Stimulated activated CD4-positive, alpha-beta T cell treated with anti-CD3 and anti-CD28 coated beads, Interleukin-1b, Interleukin-23, amount 100 ng/mL, for 4 hours (primary cell): ENCODE measurements at regions not wholly inside any gene's neighbourhood (a gene's known extent, or its start where the extent isn't known, plus 50 kb on each side); places are given as distances from the start of the nearest gene placed in this dataset.
"Not testable (repeated sequence)": the region's sequence is repeated elsewhere in the genome, so short reads cannot be mapped to it uniquely, and the experiment has no call there.

ENCODE experiments used
- DNase-seq, 2 donors: peaks; one replicate each; pipeline ENCODE4 v3.0.0-alpha.2; 2020; ENCODE audit warnings: low read depth in 2 of 2

DNA sequence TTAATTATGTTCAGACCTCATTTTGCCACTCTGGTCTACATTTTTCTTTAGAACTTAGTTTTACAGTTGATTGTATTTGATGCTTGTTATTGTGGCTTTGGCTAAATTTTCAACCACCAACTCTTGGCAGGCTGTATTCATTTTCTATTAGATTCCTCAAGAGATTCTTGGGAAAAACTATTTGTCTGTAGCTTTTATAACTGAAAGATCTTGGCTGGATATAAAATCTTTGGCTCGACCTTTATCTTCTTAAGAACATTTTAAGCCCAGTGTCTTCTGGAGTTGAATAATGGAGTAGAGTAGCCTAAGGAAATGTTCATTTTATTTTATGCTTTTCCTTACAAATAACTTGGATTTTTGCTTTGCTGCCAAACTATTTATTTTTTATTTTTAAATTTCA is 848.5 kb downstream of the PCDH17 start:
- no peak for DNase-seq

DNA sequence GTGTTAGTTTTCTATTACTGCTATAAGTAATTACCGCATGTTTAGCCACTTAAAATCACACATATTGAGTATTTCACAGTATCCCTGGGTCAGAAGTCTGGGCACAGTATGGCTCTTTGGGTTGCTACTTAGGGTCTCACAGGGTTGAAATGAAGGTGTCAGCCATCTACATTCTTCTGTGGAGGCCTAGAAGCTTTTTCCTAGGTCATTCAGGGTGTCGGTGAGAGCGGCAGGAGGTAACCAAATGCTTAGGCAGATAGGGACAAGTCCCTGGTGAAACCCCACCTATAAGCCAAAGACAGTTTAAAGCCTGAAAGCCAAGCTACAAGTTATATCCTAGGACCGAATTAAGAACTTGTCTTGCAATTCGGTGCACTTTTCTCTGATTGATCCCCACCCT is 856.7 kb downstream of the PCDH17 start:
- DNase-seq, result no peak

DNA sequence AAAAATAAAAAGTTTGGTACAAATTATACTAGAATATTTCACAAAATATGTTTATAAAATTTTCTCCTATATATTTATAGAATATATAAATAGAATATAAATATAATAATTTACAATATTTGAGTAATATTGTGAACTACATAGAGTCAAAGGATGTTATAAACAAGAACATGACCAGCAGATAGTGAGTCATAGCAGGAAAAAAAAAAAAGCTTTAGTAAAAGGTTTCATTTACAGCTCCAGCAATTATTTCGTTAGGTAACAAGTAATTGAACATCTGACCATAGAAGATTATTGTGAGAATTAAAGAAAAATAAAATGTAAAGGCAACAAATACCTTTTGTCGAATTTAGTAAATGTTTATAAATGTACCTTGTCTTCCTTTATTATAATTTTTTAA is 864.1 kb downstream of the PCDH17 start:
- DNase-seq, result no peak

DNA sequence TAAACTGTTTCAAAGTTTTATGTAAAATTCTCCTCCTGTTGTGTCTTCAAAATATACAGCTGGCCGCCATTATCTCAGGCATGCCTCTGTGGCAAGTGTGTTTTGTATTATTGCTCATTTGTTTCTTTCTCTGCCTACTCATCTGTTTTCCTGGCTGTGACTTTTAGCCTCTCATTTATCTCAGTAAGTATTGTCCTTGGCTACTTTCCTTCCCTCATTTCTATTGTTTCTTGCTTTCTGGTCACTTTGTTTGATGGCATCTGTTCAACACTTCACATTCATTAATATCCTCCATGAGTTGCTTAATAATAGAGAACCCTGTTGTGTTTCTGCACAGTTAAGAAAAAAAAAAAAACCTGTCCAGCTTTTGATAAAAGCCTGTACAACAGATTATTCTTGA is 869.4 kb downstream of the PCDH17 start:
- DNase-seq, result no peak

DNA sequence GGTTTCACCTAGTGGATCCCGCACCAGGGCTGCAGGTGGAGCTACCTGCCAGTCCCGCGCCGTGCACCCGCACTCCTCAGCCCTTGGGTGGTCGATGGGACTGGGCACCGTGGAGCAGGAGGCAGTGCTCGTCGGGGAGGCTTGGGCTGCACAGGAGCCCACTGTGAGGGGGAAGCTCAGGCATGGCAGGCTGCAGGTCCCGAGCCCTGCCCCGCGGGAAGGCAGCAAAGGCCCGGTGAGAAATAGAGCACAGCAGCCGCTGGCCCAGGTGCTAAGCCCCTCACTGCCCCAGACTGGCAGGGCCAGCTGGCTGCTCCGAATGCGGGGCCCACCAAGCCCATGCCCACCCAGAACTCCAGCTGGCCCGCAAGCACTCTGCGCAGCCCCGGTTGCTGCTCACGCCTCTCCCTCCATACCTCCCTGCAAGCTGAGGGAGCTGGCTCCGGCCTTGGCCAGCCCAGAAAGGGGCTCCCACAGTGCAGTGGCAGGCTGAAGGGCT is 872.7 kb downstream of the PCDH17 start:
- DNase-seq, result not testable (repeated sequence)

DNA sequence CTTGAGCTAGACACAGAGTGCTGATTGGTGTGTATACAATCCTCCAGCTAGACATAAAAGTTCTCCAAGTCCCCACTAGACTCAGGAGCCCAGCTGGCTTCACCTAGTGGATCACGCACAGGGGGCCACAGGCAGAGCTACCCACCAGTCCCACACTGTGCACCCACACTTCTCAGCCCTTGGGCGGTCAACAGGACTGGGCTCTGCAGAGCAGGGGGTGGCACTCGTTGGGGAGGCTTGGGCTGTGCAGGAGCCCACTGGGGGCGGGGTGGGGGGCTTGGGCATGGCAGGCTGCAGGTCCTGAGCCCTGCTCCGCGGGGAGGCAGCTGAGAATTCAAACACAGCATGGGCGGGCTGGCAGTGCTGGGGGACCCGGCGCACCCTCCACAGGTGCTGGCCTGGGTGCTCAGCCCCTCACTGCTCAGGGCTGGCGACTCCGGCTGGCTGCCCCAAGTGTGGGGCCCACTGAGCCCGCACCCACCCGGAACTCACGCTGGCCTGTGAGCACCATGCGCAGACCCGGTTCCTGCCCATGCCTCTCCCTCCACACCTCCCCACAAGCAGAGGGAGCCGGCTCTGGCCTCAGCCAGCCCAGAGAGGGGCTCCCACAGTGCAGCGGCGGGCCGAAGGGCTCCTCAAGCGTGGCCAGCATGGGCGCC is 873.8 kb downstream of the PCDH17 start:
- not testable (repeated sequence) for DNase-seq

DNA sequence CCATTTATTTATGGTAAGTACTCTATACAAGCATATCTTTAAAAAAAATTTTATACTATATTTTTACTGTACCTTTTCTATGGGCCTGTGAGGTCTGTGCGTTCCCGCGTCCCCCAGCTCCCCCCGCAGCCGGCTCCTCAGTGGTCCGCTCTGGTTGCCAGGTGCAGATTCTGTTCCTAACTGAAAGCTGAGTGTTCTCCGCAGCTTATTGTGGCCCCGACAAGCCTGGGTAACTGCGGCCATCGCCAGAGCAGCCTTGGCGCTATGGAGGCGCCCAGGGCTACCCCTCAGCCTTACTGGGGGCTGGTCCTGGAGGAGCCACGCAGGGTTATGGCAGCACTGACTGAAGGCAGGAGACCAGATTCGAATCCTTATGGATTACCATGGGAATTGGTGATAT is 896.8 kb downstream of the PCDH17 start:
- no peak for DNase-seq

DNA sequence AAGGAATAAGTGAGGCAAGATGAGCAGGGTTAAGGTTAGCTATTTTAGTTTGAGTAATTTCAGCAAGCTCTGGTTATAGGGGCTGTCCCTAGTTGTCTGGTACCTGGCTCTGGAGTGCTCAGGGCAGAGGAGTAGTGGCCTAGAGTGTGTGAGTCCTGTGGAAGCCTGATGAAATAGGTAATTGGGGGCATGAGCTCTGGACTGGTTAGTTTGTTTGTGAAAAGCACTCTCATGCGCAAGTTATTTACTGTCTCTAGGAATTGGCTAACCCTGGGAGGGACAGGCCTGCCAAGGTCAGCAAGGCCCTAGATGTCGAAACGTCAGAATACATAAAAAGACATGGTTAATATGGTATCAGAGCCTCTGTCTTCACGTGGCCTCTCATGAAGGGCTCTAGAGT is 900.1 kb downstream of the PCDH17 start:
- no peak for DNase-seq

DNA sequence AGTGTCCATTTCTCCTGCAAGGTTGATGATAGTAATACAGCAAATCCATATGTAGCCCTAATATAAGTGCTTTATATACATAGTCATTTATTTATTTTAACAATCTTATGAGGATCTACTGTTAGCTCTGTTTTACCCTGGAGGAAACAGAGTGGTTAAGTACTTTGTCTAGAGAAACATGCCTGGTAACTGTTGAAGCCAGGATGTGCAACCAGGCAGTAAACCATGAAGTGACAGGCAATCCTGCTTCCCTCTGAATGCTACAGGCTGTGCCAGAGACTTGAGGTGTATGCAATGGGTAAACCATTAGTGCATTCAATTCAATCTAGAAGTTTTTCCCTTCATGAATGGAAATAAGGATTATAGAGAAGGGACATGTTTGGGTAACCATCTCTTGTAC is 911.0 kb downstream of the PCDH17 start:
- no peak for DNase-seq

DNA sequence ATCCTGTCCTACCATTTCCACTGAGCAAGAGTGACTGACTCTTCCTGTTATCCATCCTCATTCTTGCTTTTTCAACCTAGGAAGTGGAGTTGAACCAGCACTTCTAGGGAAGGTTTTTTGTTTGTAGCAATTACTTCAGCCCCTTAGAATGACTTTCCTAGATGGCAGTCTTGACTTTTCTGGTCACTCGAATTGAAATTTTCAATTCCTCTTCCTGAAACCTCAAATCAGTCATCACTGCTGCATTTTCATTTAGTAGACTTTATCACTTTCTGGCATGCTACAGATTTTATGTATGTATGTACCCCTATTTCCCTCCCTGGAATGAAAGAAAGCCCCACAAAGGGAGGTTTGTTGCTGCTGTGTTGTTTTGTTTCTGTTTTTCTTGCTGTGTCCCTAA is 915.9 kb downstream of the PCDH17 start:
- no peak for DNase-seq

DNA sequence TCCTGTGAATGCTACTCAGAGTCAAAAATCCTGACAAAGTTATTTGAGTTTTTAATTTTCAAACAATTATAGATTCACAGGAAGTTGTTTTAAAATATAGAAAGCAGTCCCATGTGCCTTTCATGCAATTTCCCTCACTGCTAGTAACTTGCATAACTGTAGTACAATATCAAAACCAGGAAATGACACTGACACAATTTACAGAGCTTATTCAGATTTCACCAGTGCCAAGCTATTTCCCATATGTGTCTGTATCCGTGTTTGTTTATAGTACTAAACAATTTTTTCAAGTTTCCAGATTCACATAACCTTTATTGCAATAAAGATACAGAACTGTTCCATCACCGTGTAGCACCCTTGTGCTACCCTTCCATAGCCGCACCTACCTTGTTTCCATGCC is 934.6 kb downstream of the PCDH17 start:
- DNase-seq, result no peak

DNA sequence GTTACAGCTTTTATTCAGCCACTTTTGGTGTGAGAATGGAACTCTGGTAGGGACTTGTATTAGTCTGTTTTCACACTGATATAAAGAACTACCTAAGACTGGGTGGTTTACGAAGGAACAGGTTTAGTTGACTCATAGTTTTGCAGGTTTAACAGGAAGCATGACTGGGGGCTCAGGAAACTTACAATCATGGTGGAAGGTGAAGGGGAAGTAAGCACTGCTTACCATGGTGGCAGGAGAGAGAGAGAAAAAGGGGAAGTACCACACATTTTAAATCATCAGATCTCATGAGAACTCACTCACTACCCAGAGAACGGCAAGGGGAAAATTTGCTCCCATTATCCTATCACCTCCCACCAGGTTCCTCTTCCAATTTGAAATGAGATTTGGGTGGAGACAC is 942.2 kb downstream of the PCDH17 start:
- no peak for DNase-seq

DNA sequence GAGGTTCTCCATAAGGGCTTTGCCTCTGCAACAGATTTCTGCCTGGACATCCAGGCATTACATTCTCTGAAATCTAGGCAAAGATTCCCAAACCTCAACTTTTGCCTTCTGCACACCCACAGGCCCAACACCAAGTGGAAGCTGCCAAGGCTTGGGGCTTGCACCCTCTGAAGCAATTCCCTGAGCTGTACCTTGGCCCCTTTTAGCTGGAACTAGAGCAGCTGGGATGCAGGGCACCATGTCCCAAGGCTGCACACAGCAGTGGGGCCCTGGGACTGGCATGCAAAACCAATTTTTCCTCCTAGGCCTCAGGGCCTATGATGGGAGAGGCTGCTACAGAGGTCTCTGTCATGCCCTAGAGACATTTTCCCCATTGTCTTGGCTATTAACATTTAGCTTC is 943.2 kb downstream of the PCDH17 start:
- no peak for DNase-seq

DNA sequence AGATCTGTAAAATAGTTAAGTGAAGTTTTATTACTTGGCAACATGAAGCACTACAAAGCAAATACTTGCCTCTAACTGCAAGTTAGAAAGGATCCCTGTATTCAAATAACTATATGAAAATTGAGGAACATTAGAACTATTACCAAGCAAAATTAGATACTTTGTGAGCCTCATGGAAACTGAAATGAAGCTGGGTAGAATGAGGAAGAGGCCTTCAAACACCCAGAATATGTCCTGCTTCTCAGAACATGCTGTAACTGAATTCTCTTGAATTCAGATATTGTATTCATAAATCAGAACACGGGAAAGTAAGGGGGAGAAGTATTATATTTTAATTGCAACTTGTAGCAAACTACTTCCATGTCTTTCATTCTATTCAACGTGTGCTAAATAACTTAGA is 947.9 kb downstream of the PCDH17 start:
- DNase-seq, result no peak

DNA sequence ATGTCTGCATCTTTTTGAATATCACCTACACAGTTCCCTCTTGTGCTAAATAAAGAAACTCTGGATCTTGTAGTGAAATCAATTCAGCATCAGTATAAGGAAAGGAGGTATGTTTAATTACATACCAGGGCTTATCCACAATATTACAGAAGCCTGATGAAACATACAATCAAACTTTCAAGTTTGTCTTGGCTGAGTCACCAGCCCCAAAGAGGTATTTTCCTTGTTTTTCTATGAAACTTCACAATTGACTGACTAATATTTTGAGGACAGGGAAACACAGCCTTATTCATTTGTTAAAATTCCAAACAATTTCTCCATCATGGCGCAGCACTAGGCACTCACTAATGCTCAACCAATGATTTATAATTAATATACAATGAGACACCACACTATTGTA is 952.4 kb downstream of the PCDH17 start:
- DNase-seq, result no peak

DNA sequence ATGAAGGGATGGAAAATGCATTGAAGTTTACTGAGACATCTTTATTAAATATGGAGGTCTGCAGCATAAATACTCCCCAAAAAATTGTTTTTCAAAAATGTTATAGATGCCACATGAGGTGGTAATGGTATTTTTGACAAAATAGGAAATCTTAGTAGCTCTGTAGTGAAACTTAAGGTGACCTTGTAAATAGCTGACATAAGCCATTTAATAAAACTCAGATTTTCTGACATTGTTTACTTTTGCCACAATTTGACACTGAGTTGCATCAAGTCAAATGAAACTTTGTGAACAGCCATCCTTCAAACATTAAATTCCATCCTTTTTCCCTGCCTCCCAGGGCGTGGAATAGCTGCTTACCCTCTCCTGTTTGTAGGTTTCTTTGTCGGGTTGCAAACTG is 953.1 kb downstream of the PCDH17 start:
- no peak for DNase-seq

DNA sequence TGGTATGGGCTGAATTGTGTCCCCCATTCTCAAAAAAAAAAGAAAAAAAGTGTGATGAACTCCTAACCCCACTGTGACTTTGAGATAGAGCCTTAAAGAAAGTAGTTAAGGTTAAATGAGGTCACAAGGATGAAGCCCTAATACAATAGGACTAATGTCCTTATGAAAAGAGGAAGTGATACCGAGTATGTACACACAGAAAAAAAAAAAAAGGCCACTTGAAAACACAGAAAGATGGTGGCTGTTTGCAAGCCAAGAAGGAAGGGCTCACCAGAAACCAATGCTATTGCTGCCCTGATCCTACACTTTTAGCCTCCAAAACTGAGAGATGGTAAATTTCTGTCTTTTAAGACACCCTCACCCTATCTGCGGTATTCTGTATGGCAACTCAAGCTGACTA is 955.6 kb downstream of the PCDH17 start:
- no peak for DNase-seq

DNA sequence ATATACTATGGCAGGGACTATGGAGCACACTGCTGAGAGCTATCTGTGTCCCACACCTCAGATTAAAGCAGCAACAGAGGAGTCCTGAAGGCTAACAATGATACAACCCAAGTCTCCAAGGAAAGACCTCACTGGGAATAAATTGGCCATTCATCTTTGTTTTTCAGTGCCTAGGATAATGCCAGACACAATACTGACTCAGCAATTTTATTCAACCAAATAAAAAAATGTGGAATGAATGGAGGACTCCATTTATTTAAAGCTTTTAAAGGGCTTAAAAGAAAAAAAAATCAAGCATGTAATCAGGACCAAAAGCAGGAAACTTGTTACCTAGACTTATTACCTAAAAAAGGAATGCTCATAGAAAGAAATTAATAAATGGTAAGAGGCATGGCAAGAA is 960.5 kb downstream of the PCDH17 start:
- DNase-seq, result no peak

DNA sequence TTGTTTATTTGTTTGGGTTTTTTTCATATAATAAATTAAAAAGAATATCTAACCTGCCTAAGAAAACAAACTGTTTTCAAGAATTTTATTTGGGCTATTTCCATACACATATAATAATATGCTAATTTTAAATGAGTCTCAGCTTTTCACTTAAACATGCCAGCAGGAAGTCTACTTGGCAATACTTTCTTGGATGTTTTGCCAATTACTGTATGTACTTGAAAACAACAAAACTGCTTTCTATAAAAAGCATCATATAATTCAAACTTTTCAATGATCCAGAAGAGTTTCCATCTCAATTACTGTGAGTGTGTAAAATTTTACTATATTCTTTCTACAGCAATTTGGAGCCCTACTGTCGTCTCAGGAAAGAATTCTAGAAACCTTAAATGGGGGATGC is 961.2 kb downstream of the PCDH17 start:
- no peak for DNase-seq

DNA sequence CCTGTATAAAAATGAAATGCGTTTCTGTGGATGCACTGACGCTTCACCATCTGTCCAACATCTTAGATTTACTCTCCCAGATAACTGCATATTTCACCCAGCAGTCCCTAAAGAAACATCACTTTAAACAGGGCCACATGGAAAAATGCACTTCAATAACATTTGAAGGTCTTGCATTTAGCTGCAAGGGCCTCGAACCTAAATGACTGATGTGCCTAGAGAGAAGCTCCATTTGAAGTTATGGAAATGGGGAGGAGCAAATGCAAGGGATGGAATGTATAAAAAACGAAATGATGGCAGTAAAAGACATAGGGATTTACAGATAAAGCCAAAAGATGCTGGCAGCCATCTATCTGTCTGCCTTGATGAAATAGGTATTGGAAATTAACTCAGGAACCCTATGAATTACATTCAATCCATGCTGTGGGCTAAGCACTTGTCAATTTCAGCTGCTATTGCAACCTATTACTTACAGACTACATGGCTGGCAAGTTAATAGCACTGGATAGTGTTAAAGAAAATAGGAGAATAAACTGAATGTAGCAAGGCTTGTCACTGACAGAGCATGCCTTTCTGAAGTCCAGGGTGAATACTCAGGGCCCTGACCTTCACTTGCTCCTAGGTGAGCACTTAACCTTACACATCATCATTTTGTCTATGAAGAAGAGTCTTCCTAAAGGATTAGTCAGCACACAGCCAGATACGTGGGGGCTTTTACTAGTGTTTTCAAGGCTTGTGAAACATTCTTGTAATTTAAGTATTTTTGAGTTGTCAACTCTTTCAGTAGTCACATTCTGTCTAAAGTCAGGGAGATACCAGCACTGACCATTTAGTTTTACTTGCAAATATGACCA is 963.4 kb downstream of the PCDH17 start:
- no peak for DNase-seq

DNA sequence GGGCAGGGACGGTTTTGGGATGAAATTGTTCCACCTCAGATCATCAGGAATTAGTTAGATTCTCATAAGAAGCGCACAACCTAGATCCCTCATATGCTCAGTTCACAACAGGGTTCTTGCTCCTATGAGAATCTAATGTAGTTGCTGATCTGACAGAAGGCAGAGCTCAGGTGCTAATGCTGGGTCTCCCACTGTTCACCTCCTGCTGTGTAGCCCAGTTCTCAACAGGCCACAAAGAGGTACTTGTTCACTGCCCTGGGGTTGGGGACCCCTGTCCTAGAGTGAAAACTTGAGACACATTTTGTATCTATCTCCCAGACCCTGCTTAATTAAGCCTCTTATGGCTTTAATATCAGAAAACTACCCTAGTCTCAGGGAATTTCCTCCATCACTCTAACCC is 966.0 kb downstream of the PCDH17 start:
- no peak for DNase-seq

DNA sequence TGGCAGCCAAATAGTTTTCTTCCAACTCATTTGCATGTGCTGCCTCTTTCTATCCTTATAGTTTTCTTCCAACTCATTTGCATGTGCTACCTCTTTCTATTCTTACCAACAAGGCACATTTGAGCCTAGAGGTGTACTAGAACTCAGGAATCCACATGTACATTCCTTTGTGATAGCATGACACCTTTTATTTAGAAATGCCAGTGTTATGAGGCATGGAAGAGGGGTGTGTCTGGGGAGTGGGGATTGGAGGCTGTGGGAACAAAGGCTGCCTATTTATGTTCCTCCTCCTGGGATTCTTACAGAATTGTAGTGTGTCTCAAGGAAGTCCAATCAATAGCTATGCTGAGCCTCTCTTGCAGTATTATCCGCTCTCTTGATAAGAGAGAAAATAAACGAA is 966.7 kb downstream of the PCDH17 start:
- no peak for DNase-seq

DNA sequence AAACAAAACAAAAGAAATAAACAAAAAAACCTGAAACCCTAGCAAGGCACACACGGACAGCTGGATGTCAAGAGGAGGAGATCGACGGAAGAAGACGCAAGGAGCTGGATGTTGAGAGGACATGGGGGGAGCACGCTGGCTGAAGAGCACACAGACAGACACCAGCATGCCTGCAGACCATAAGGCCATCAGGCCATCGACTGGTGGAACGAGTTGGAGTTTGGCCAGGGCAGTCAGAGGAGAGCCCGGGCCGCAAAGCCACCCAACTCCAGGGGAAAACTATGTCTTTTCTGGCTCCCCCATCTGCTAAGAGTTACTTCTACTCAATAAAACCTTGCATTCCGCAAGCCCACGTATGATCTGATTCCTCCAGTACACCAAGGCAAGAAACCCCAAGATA is 979.6 kb downstream of the PCDH17 start:
- no peak for DNase-seq
